ENCODE measurements at regions not wholly inside any gene's neighbourhood (a gene's known extent, or its start where the extent isn't known, plus 50 kb on each side); places are given as distances from the start of the nearest gene placed in this dataset.
"Not testable (repeated sequence)": the region's sequence is repeated elsewhere in the genome, so short reads cannot be mapped to it uniquely, and the experiment has no call there.

GRCh38 chr4:85168234-85168834 is 201.8 kb upstream of the WDFY3 start:
- no peak for FAIRE-seq

DNA sequence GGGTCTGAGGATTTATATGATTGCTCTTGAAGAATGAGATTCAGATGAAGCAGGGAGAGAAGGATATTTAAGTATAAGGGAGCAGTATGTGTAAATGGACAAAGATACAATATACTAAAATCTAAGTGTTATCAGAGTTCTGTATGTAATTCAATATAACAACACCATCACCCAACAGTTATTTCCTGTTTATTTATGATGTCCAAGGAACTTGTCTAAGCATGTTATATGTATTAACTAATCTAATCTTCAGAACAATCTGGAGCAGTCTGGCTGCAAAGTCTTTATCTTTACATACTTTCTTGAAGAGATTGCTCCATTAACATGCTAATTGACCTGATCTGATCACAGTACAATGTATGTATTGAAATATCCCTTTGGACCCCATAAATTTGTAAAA is 203.8 kb upstream of the WDFY3 start:
- no peak for FAIRE-seq

- FAIRE-seq: no peak
Observed at GRCh38 chr4:85175190-85175589, 208.7 kb upstream of the WDFY3 start.

GRCh38 chr4:85177092-85177491 is 210.6 kb upstream of the WDFY3 start:
- no peak for FAIRE-seq

DNA sequence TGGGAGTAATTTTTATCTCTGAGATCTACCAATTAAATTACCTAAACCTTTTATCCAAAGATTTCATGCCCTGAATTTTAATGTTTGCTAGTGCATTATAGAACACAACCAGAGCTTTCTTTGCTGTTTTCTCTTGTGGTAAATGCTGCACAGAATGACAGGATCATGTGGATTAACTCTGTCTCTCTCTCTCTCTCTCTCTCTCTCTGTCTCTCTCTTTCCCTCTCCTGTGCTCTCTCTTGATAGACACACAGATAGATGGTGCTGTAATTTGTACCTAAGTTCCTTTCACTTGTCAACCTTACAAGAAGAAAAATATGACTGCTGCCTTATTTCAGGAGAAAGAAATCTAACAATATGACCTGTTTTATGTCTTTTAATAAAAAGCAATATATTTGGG is 211.2 kb upstream of the WDFY3 start:
- FAIRE-seq: no peak

DNA sequence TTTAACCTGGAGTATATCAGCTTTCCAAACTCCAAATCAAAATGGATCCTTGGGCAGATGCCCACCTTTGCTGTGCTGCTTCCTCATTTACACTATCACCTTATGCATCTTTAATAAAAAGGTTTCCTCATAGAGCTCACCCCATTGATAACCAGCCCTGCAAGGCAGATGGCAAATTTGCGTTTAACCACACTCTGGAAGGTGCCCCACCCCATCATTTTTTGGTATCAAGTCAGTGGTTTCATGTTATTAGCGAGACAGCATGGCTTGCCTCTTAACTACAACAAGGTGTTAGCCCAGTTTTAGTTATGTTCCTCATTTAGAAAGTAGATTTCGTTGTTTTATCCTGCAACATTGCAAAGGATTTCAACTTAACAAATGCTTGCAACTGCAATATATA is 214.0 kb upstream of the WDFY3 start:
- no peak for FAIRE-seq

- FAIRE-seq: no peak
Observed at GRCh38 chr4:85187106-85187505, 220.6 kb upstream of the WDFY3 start.

DNA sequence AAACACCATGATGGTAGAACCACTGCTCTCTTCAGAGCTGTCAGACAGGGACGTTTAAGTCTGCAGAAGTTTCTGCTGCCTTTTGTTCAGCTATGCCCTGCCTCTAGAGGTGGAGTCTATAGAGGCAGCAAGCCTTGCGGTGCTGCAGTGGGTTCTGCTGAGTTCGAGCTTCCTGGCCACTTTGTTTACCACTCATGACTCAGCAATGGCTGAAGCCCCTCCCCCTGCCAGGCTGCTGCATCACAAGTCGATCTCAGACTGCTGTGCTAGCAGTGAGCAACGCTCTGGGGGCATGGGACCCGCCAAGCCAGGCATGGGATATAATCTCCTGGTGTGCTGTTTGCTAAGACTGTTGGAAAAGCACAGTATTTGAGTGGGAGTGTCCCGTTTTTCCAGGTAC is 229.5 kb upstream of the WDFY3 start:
- FAIRE-seq: not testable (repeated sequence)

DNA sequence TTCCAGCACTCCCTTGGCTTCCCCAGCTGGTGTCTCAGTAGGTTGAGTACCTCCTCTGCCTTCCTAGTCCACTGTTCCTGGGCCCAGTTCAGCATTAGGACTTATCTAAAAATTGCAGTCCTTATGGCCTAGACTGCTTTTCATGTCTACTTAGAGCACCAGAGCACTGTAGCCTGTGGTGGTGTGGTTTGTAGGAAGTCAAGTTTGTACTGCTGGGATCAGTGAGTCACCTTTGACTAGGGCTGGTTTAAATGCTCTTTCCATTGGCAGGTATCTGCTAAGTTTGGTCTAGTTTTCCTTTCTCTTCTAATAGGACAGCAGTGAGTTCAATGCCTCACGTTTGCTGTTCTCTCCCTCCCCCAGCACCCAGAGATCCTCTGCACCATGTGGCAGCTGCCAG is 233.6 kb upstream of the WDFY3 start:
- FAIRE-seq: no peak

- no peak for FAIRE-seq
Observed at GRCh38 chr4:85209161-85209560, 242.7 kb upstream of the WDFY3 start.

GRCh38 chr4:85210353-85210752 is 243.9 kb upstream of the WDFY3 start:
- FAIRE-seq: no peak

- not testable (repeated sequence) for FAIRE-seq
Observed at GRCh38 chr4:85216571-85216970, 250.1 kb upstream of the WDFY3 start.

DNA sequence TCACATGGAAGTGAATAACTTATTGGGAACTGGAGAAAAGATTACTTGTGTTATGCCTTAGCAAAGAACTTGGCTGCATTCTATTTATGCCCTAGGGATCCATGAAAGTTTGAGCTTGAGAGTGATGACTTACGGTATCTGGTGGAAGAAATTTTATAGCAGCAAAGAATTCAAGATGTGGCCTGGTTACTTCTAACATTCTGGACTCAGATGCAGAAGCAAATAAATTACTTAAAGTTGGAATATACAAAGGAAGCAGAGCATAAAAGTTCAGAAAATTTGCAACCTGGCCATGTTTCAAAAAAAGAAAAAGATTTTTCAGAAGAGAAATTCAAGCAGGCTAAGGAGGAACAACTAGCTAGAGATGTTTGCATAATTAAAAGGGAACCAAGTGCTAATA is 252.3 kb upstream of the WDFY3 start:
- FAIRE-seq: no peak

GRCh38 chr4:85221606-85222005 is 253.3 kb upstream of the ARHGAP24 start:
- no peak for FAIRE-seq

GRCh38 chr4:85222561-85222960 is 252.4 kb upstream of the ARHGAP24 start:
- no peak for FAIRE-seq

DNA sequence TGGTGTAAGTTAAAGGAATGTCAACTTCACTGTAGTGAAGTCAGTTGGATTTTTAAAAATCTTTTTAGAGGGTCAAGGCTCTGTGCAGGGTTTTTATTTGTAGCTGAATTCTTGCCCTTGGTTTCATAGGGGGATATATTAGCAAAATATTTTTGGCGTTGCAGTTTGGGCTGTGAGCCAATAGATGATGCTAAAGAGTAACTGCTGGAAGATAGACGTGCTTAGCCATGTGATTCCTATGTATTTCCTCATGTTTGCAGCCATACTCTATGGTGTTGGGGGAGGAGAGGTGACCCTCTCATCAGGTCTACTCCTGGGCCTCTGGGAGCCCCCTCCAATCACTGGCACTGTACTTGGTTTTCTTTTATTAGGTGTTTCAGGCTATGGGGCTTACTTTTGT is 246.7 kb upstream of the ARHGAP24 start:
- FAIRE-seq: no peak

- FAIRE-seq: no peak
Observed at GRCh38 chr4:85233516-85233915, 241.4 kb upstream of the ARHGAP24 start.

DNA sequence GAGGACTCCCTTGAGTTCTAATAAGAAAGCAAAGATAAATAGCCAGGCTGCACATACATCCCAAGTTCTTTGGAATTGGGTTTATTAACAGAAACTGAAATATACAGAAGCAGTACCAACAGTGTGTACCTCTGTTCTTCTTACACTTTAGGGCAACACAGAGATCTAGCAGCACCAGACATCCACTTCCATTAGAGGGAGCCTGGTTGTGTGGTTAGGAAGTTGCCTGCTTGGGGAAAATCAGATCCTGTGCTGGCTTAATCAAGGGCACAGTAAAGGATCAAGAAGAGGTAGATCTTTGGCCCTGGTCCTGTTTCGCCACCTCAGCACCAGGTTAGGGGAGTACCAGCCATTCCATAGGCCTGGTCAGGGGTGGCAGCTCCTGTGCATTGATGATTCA is 231.1 kb upstream of the ARHGAP24 start:
- FAIRE-seq: no peak

DNA sequence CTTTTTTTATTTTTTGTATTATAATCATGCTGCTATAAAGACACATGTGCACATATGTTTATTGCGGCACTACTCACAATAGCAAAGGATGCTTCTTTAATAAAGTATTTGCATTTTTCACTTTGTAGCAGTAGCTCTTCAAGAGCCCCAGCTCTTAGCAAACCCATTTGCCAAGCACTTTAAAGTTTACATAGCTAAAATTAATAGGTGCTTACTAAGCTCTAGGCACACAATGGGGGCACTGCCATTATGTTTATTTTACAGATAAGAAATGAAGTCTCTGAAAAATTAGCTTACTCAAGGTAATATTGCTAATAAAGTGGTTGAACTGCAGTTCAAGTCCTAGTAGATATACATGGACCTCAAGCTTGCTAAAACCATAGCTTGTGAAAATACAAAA is 230.3 kb upstream of the ARHGAP24 start:
- FAIRE-seq: no peak

DNA sequence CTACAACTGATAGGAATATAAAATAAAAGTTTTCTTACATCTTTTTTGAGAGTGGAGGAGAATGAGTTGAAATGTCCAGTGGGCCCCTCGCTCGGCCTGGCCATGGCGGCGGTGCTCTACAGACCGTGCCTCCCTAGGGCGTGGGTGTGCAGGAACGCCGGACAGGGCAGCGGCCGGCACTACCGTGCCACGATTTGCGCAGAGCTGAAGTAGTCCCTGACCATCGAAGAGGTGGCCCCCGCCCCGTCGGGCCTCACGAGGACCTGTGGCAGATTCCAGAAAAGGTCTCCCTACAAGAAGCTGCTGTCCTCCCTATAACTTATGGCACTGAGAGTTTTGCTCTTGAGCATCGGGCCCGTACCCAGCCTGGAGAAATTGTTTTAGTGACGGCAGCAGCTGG is 228.9 kb upstream of the ARHGAP24 start:
- FAIRE-seq: no peak

GRCh38 chr4:85250852-85251251 is 224.1 kb upstream of the ARHGAP24 start:
- no peak for FAIRE-seq

- no peak for FAIRE-seq
Observed at GRCh38 chr4:85257817-85258370, 217.1 kb upstream of the ARHGAP24 start.

- FAIRE-seq: no peak
Observed at GRCh38 chr4:85260064-85260463, 214.9 kb upstream of the ARHGAP24 start.

GRCh38 chr4:85265234-85265633 is 209.7 kb upstream of the ARHGAP24 start:
- FAIRE-seq: no peak

- FAIRE-seq: no peak
Observed at GRCh38 chr4:85268188-85268587, 206.8 kb upstream of the ARHGAP24 start.

Measured in endometrium (tissue), 2 donors.